SK-N-SH (cell line): ENCODE measurements at regions not wholly inside any gene's neighbourhood (a gene's known extent, or its start where the extent isn't known, plus 50 kb on each side); places are given as distances from the start of the nearest gene placed in this dataset.

Source experiments
- CTCF ChIA-PET: fragments of 300-600, 350-600 bp; formaldehyde crosslinking; extraction: SDS; loops from one replicate; lab custom pipeline; 2021; lab: Yijun Ruan, JAX
- POLR2A ChIA-PET: fragments of 350-600 bp; sonication (Branson Sonifier 250); formaldehyde crosslinking; extraction: SDS; loops from one replicate; lab custom pipeline; 2020; ENCODE audit warnings: antibody characterized with exemption, inconsistent platforms; lab: Yijun Ruan, JAX
- DNase-seq: peaks from one replicate; pipeline ENCODE4 v3.0.0; 2012
- H2AFZ ChIP-seq: fragments of 200-600 bp; sonication (generic); 2 replicates; pipeline ENCODE4 v1.8.1; 2016; ENCODE audit warnings: antibody characterized with exemption, mild to moderate bottlenecking, low read depth
- H3F3A ChIP-seq: fragments of 200-600 bp; sonication (generic); replicated peaks from 2 replicates; pipeline ENCODE3; 2016; ENCODE audit warnings: antibody characterized with exemption, mild to moderate bottlenecking; ENCODE audit not compliant: insufficient read depth
- H3K27ac ChIP-seq, 2 experiments: fragments of 200-500 bp in 1 of 2; fragments of 200-600 bp in 1 of 2; sonication (Bioruptor generic) in 1 of 2; sonication (generic), shearing (Covaris generic) in 1 of 2; 2 replicates each; pipeline versions ENCODE4 v1.5.1 to v1.6.1; 2014 to 2016; ENCODE audit warnings: low read depth in 2 of 2, inconsistent platforms in 1 of 2, low read length in 1 of 2, mild to moderate bottlenecking in 1 of 2, mixed read lengths in 1 of 2
- H3K27me3 ChIP-seq: fragments of 200-600 bp; sonication (generic), shearing (Covaris generic); 2 replicates; pipeline ENCODE4 v1.6.1; 2016; ENCODE audit warnings: mixed run types; ENCODE audit not compliant: insufficient read depth
- H3K36me3 ChIP-seq, 2 experiments: fragments of 200-500 bp in 1 of 2; fragments of 200-600 bp in 1 of 2; sonication (Bioruptor generic) in 1 of 2; sonication (generic) in 1 of 2; replicated peaks in 1 of 2; 2 replicates each; pipeline versions ENCODE3 to v1.5.1; 2014 to 2016; ENCODE audit warnings: low read length in 1 of 2, mild to moderate bottlenecking in 1 of 2; ENCODE audit not compliant: insufficient read depth in 2 of 2, control insufficient read depth in 1 of 2
- H3K4me1 ChIP-seq, 2 experiments: fragments of 200-500 bp in 1 of 2; fragments of 200-600 bp in 1 of 2; sonication (Bioruptor generic) in 1 of 2; sonication (generic), shearing (Covaris generic) in 1 of 2; 2 replicates each; pipeline versions ENCODE4 v1.5.1 to v1.6.1; 2014 to 2016; ENCODE audit warnings: low read depth in 1 of 2, low read length in 1 of 2, mixed run types in 1 of 2; ENCODE audit not compliant: insufficient read depth in 2 of 2, control insufficient read depth in 1 of 2
- H3K4me2 ChIP-seq: fragments of 200-600 bp; sonication (generic), shearing (Covaris generic); 2 replicates; pipeline ENCODE4 v1.6.1; 2017; ENCODE audit warnings: mixed run types
- H3K4me3 ChIP-seq, 2 experiments: fragments of 200-500 bp in 1 of 2; fragments of 200-600 bp in 1 of 2; sonication (Bioruptor generic) in 1 of 2; sonication (generic), shearing (Covaris generic) in 1 of 2; 2 replicates each; pipeline versions ENCODE4 v1.5.1 to v1.8.1; 2014 to 2016; ENCODE audit warnings: low read depth in 2 of 2, inconsistent platforms in 1 of 2, low read length in 1 of 2, mild to moderate bottlenecking in 1 of 2, mixed read lengths in 1 of 2, moderate library complexity in 1 of 2
- H3K79me2 ChIP-seq: fragments of 200-600 bp; sonication (generic); 2 replicates; pipeline ENCODE4 v1.8.1; 2017; ENCODE audit warnings: mild to moderate bottlenecking; ENCODE audit not compliant: insufficient read depth
- H3K9ac ChIP-seq: fragments of 200-600 bp; sonication (generic); 2 replicates; pipeline ENCODE4 v1.6.1; 2017; ENCODE audit warnings: mixed run types
- H3K9me2 ChIP-seq: fragments of 200-600 bp; sonication (generic); 2 replicates; pipeline ENCODE4 v1.6.1; 2017; ENCODE audit warnings: mixed run types
- H3K9me3 ChIP-seq: fragments of 200-600 bp; sonication (generic); 2 replicates; pipeline ENCODE4 v1.6.1; 2017; ENCODE audit warnings: mixed run types, mild to moderate bottlenecking, moderate library complexity
- H4K20me1 ChIP-seq: fragments of 200-600 bp; sonication (generic); 2 replicates; pipeline ENCODE4 v1.6.1; 2017; ENCODE audit warnings: mild to moderate bottlenecking, mixed run types; ENCODE audit not compliant: insufficient read depth
- CHD2 ChIP-seq: fragments of 150-350 bp; IDR thresholded peaks from 2 replicates; pipeline ENCODE4 v1.6.1; 2018; ENCODE audit warnings: low read length; ENCODE audit not compliant: partially characterized antibody
- CTCF ChIP-seq: fragments of 200-600 bp; sonication (generic); IDR thresholded peaks from 2 replicates; pipeline ENCODE4 v1.6.1; 2017; ENCODE audit warnings: antibody characterized with exemption, mild to moderate bottlenecking, moderate library complexity
- ELF1 ChIP-seq: IDR thresholded peaks from 2 replicates; pipeline ENCODE4 v1.4.0; 2012
- FOSL2 ChIP-seq: IDR thresholded peaks from 2 replicates; pipeline ENCODE4 v1.4.0; 2012; ENCODE audit warnings: low read depth, mild to moderate bottlenecking, moderate library complexity, borderline replicate concordance
- FOXJ3 ChIP-seq: sonication (generic); formaldehyde crosslinking; IDR thresholded peaks from 2 replicates; pipeline ENCODE4 v1.5.1; 2020; ENCODE audit warnings: mild to moderate bottlenecking, missing genetic modification reagents
- GABPA ChIP-seq: IDR thresholded peaks from 2 replicates; pipeline ENCODE4 v1.4.0; 2012; ENCODE audit warnings: low read depth, mild to moderate bottlenecking
- IRF3 ChIP-seq: fragments of 150-350 bp; IDR thresholded peaks from 2 replicates; pipeline ENCODE4 v1.6.1; 2016; ENCODE audit warnings: mild to moderate bottlenecking, low read depth, low read length
- MXI1 ChIP-seq: IDR thresholded peaks from 2 replicates; pipeline ENCODE4 v1.6.1; 2012; ENCODE audit warnings: mild to moderate bottlenecking, low read depth, low read length, improper control_type of control experiment
- PBX3 ChIP-seq: IDR thresholded peaks from 2 replicates; pipeline ENCODE4; 2012
- RAD21 ChIP-seq: IDR thresholded peaks from 2 replicates; pipeline ENCODE4 v1.6.1; 2012; ENCODE audit warnings: mild to moderate bottlenecking, low read length
- RCOR1 ChIP-seq: fragments of 150-350 bp; IDR thresholded peaks from 2 replicates; pipeline ENCODE4 v1.6.1; 2017; ENCODE audit warnings: antibody characterized with exemption, low read length
- USF2 ChIP-seq: fragments of 150-350 bp; IDR thresholded peaks from 2 replicates; pipeline ENCODE4 v1.6.1; 2017; ENCODE audit warnings: antibody characterized with exemption, low read length, low read depth, borderline replicate concordance
- WGBS: methylation state at CpG from one replicate; pipeline ENCODE4 v1.1.6; 2017; ENCODE audit warnings: low lambda C conversion rate; 5-methylcytosine and 5-hydroxymethylcytosine counted together

GRCh38 chr17:62898239-62898864 lies 67.7 kb upstream of the TANC2 start (continued):
- TF ChIP-seq USF2 (no peak), CTCF (no peak), RCOR1 (peak; percentile 71; the same call in 1 of the 2 replicates), FOXJ3 (CRISPR knock-in tag) (no peak), GABPA (no peak), IRF3 (no peak), RAD21 (0 out of 2 replicates have a peak, but pooled peaks have one; percentile 12)

GRCh38 chr17:62897706-62898105 lies 68.3 kb upstream of the TANC2 start:
- H3K27ac ChIP-seq: peak overlapping the region; percentile 34 to 56; a peak in 3 of 4 replicates

More at GRCh38 chr17:62897706-62898105, 68.3 kb upstream of the TANC2 start:
- H3K4me3 ChIP-seq: no peak overlapping the region
- 50% methylated on average over 2 of the region's 2 CpGs for WGBS
- H3F3A ChIP-seq: peaks cover 10% of the 10 kb centered on the region
- H3K79me2 ChIP-seq: no peaks in the 10 kb centered on the region
- H3K27me3 ChIP-seq: no peaks in the 10 kb centered on the region
- H3K36me3 ChIP-seq: no peaks in the 10 kb centered on the region
- H3K9ac ChIP-seq: no peak overlapping the region
- ChIA-PET CTCF (interaction anchor here (0.9 to 1.1 kb wide), 2 partner anchors 9 to 165 kb away, joined by 3 read pairs; no protein-coding TSS in a partner anchor), POLR2A (interaction anchor here (0.6 kb wide), 1 partner anchor 13 kb away, joined by 3 read pairs; no protein-coding TSS in a partner anchor)
- no peaks in the 10 kb centered on the region for H3K9me2 ChIP-seq
- H3K4me1 ChIP-seq: peaks cover 17 to 19% of the 10 kb centered on the region in 2 experiments
- peak overlapping the region; percentile 2; the same call in 1 of the 2 replicates for H3K4me2 ChIP-seq
- TF ChIP-seq RAD21 (no peak), RCOR1 (no peak), FOSL2 (peak; percentile 53; the same call in 1 of the 2 replicates), CHD2 (no peak), PBX3 (peak; percentile 38), ELF1 (no peak), FOXJ3 (CRISPR knock-in tag) (no peak), MXI1 (no peak)
- no peaks in the 10 kb centered on the region for H4K20me1 ChIP-seq
- H2AFZ ChIP-seq: peak overlapping the region; percentile 52; the same call in 1 of the 2 replicates
- no peak for DNase-seq
- H3K9me3 ChIP-seq: no peaks in the 10 kb centered on the region
